ENCODE measurements at regions not wholly inside any gene's neighbourhood (a gene's known extent, or its start where the extent isn't known, plus 50 kb on each side); places are given as distances from the start of the nearest gene placed in this dataset.
A peak's percentile ranks its signal among the peaks of the same experiment; 100 is the strongest.

DNA sequence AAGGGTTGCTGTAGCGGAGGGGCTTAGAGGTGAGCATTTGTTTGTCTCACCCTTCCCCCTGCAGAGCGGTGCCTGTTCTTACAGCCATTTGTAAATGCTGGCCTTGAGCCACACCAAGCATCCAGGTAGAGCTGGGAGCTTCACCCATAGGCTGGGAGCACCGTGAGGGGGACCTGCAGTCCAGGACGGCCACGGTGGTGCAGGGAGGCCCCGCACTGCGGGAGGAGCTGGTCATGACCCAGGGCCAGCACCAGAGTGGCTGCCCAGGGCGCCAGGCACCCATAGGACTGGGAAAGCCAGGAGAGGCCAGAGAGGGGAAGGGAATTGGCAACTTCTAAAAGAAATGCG is 197.3 kb upstream of the ADAMTS16 start:
- Histone ChIP-seq H3K4me3 (ENCODE audit: low read length) (no peak overlapping the region), H3K9me3 (ENCODE audit: control insufficient read depth, low read length) (no peaks in the 10 kb centered on the region), H3K4me1 (ENCODE audit: control insufficient read depth, insufficient read depth, low read length) (no peaks in the 10 kb centered on the region), H3K27me3 (ENCODE audit: control insufficient read depth, insufficient read depth, low read length, poor library complexity, severe bottlenecking) (no peaks in the 10 kb centered on the region), H3K9ac (ENCODE audit: extremely low read depth, low read length, poor library complexity, severe bottlenecking) (no peak overlapping the region), H3K27ac (ENCODE audit: low read depth, low read length) (no peak overlapping the region), H3K36me3 (ENCODE audit: control insufficient read depth, insufficient read depth, low read length) (no peaks in the 10 kb centered on the region)
- Mint-ChIP-seq H3K4me3 (no peak overlapping the region), H3K4me1 (peaks cover 2% of the 10 kb centered on the region), H3K36me3 (ENCODE audit: low read depth) (no peaks in the 10 kb centered on the region), H3K27me3 (ENCODE audit: insufficient read depth) (no peaks in the 10 kb centered on the region), H3K27ac (no peak overlapping the region), H3K9me3 (no peaks in the 10 kb centered on the region)
- WGBS, 2 experiments (ENCODE audit: insufficient coverage in 1 of 2, insufficient read length in 1 of 2), result 87 to 96% methylated on average over 8 to 9 of the region's 9 CpGs
- peak; percentile 74 for DNase-seq
- TF ChIP-seq, protein P1, sequence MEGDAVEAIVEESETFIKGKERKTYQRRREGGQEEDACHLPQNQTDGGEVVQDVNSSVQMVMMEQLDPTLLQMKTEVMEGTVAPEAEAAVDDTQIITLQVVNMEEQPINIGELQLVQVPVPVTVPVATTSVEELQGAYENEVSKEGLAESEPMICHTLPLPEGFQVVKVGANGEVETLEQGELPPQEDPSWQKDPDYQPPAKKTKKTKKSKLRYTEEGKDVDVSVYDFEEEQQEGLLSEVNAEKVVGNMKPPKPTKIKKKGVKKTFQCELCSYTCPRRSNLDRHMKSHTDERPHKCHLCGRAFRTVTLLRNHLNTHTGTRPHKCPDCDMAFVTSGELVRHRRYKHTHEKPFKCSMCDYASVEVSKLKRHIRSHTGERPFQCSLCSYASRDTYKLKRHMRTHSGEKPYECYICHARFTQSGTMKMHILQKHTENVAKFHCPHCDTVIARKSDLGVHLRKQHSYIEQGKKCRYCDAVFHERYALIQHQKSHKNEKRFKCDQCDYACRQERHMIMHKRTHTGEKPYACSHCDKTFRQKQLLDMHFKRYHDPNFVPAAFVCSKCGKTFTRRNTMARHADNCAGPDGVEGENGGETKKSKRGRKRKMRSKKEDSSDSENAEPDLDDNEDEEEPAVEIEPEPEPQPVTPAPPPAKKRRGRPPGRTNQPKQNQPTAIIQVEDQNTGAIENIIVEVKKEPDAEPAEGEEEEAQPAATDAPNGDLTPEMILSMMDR (conservative IDR thresholded peaks at IDR 0.05), result no peak

DNA sequence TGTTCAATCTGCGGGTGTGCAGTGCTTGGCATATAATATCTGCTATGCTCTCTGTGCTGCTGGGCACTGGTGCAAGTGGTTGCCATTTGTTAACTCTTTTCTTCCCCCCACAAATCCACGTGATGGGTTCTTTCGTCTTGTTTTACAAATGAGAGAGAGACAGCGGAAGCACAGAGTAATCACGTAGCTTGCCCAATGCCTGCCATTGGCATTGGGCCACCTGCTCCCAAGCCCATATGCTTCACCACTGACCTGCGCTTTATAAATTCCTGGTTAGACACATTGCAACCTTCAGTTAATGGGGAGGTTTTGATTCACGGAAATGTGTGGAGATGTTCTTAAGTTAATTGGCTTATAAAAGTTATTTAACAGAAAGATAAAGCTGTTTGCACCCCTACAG is 194.8 kb upstream of the ADAMTS16 start:
- TF ChIP-seq, protein P1 (conservative IDR thresholded peaks at IDR 0.05), result no peak
- H3K27ac Mint-ChIP-seq, result no peak overlapping the region
- WGBS, 2 experiments (ENCODE audit: insufficient coverage in 1 of 2, insufficient read length in 1 of 2), result 94% methylated on average over 2 to 7 of the region's 7 CpGs

DNA sequence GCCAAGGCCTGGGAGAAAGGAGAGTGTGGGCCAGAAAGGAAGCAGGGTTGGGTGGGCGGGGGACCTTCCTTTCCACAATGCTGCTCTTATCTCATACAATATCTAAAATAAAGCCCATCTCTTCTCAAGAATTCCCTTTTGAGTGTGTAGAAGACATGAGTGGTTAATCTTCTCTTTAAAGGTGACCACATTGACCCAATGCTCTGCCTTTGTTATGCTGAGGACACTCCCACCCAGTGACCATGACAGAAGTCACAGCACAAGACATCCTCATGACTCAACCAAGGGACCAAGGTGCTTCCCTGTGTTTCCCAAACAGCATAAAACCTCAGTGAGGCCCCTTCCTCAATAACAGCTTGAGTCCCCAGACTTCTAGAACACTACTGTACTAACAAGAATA is 193.0 kb upstream of the ADAMTS16 start:
- Mint-ChIP-seq H3K27ac (no peak overlapping the region), H3K9me3 (no peaks in the 10 kb centered on the region), H3K4me3 (no peak overlapping the region), H3K4me1 (peaks cover 2% of the 10 kb centered on the region), H3K36me3 (ENCODE audit: low read depth) (no peaks in the 10 kb centered on the region), H3K27me3 (ENCODE audit: insufficient read depth) (no peaks in the 10 kb centered on the region)
- Histone ChIP-seq H3K27ac (ENCODE audit: low read depth, low read length) (no peak overlapping the region), H3K4me3 (ENCODE audit: low read length) (no peak overlapping the region), H3K9me3 (ENCODE audit: control insufficient read depth, low read length) (no peaks in the 10 kb centered on the region), H3K36me3 (ENCODE audit: control insufficient read depth, insufficient read depth, low read length) (no peaks in the 10 kb centered on the region), H3K4me1 (ENCODE audit: control insufficient read depth, insufficient read depth, low read length) (no peaks in the 10 kb centered on the region), H3K9ac (ENCODE audit: extremely low read depth, low read length, poor library complexity, severe bottlenecking) (no peak overlapping the region), H3K27me3 (ENCODE audit: control insufficient read depth, insufficient read depth, low read length, poor library complexity, severe bottlenecking) (no peaks in the 10 kb centered on the region)
- WGBS, 2 experiments (ENCODE audit: insufficient coverage in 1 of 2, insufficient read length in 1 of 2), result no CpG with 5 or more reads among the region's 1 CpG
- no peak for DNase-seq
- TF ChIP-seq, protein P1 (conservative IDR thresholded peaks at IDR 0.05), result no peak

More for the DNA sequence above, 194.8 kb upstream of the ADAMTS16 start:
- no peak for DNase-seq
- H3K36me3 ChIP-seq (ENCODE audit: control insufficient read depth, insufficient read depth, low read length), result no peaks in the 10 kb centered on the region
- Mint-ChIP-seq H3K27me3 (ENCODE audit: insufficient read depth) (no peaks in the 10 kb centered on the region), H3K4me3 (no peak overlapping the region), H3K4me1 (peaks cover 2% of the 10 kb centered on the region), H3K36me3 (ENCODE audit: low read depth) (no peaks in the 10 kb centered on the region), H3K9me3 (no peaks in the 10 kb centered on the region)
- H3K9ac ChIP-seq (ENCODE audit: extremely low read depth, low read length, poor library complexity, severe bottlenecking), result no peak overlapping the region
- no peaks in the 10 kb centered on the region for H3K4me1 ChIP-seq (ENCODE audit: control insufficient read depth, insufficient read depth, low read length)
- H3K27me3 ChIP-seq (ENCODE audit: control insufficient read depth, insufficient read depth, low read length, poor library complexity, severe bottlenecking), result no peaks in the 10 kb centered on the region
- no peaks in the 10 kb centered on the region for H3K9me3 ChIP-seq (ENCODE audit: control insufficient read depth, low read length)
- no peak overlapping the region for H3K4me3 ChIP-seq (ENCODE audit: low read length)
- H3K27ac ChIP-seq (ENCODE audit: low read depth, low read length), result no peak overlapping the region

Measured in endodermal cell (in vitro differentiated cells).